NT2/D1 (cell line): ENCODE measurements at regions not wholly inside any gene's neighbourhood (a gene's known extent, or its start where the extent isn't known, plus 50 kb on each side); places are given as distances from the start of the nearest gene placed in this dataset.

Source experiments
- SUZ12 ChIP-seq: IDR thresholded peaks from 2 replicates; pipeline ENCODE4 v1.6.1; 2011; ENCODE audit not compliant: insufficient read length, insufficient read depth; ENCODE audit errors: extremely low read depth
- YY1 ChIP-seq: IDR thresholded peaks from 2 replicates; pipeline ENCODE4 v1.6.1; 2011; ENCODE audit not compliant: insufficient read length, insufficient read depth
- ZNF274 ChIP-seq: IDR thresholded peaks from 2 replicates; pipeline ENCODE4 v1.6.1; 2011; ENCODE audit warnings: mild to moderate bottlenecking, low read depth, low read length

DNA sequence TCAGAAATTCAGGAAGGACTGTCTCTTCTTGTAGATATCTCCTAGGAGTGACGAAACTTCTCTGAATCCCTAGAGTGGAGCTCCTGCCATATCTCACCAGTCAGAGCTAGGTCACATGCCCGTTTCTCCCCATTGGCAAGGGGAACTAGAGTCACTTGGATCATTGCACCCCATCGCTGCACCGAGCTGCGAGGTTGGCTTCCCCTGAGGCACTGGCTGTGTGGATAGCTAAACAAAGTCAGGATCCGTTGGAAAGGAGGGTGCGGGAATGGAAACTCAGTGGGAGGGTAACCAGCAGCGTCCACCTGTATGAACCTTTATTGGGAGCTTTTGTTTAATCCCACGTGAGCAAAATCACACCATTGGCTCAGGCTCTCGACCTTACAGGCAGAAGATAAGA lies 283.8 kb downstream of the BRD1 start:
- TF ChIP-seq ZNF274, result no peak
- TF ChIP-seq SUZ12, result no peak
- TF ChIP-seq YY1, result no peak
